Endothelial cell of umbilical vein (primary cell): ENCODE measurements at regions not wholly inside any gene's neighbourhood (a gene's known extent, or its start where the extent isn't known, plus 50 kb on each side); places are given as distances from the start of the nearest gene placed in this dataset.

ENCODE experiments used
- BruUV-seq: library from RNA; stranded (reverse); fragments of 400-500 nt; replicated peaks from 2 replicates; lab custom pipeline; 2021; lab: Mats Ljungman, UMichigan
- CTCF ChIA-PET: fragments of 300-600, 350-600 bp; sonication (Branson Sonifier 250); formaldehyde crosslinking; loops from one replicate; lab custom pipeline; 2021; ENCODE audit warnings: antibody characterized with exemption, inconsistent platforms; lab: Charles Lee
- POLR2A ChIA-PET: fragments of 300-600, 350-600 bp; sonication (Branson Sonifier 250); formaldehyde crosslinking; loops from one replicate; lab custom pipeline; 2021; ENCODE audit warnings: antibody characterized with exemption, inconsistent platforms; lab: Charles Lee
- DNase-seq: peaks from one replicate; pipeline ENCODE4 v3.0.0-alpha.2; 2011; ENCODE audit warnings: low read depth, low spot score
- FAIRE-seq: peaks from 2 replicates; lab custom pipeline; 2011; peaks lifted over from hg19 to GRCh38; lab: Jason Lieb, UNC
- H2AFZ ChIP-seq: 2 replicates; pipeline ENCODE4 v1.6.0; 2012; ENCODE audit warnings: low read depth, low read length, control low read depth, inconsistent platforms
- H3K27ac ChIP-seq: 2 replicates; pipeline ENCODE4 v1.5.1; 2011; ENCODE audit warnings: low read depth, mild to moderate bottlenecking, control low read depth, low read length, moderate library complexity; ENCODE audit not compliant: insufficient read depth
- H3K27me3 ChIP-seq, 2 experiments: 2 replicates each; pipeline versions ENCODE4 v1.6.0 to v1.6.1; 2011; ENCODE audit warnings: low read length in 2 of 2, mixed read lengths in 1 of 2; ENCODE audit not compliant: control insufficient read depth in 2 of 2, insufficient read depth in 2 of 2
- H3K36me3 ChIP-seq, 2 experiments: 2 replicates in 1 of 2; 3 replicates in 1 of 2; pipeline ENCODE4 v1.5.1; 2011; ENCODE audit warnings: low read length in 2 of 2, mild to moderate bottlenecking in 1 of 2, moderate library complexity in 1 of 2; ENCODE audit not compliant: control insufficient read depth in 2 of 2, insufficient read depth in 2 of 2; ENCODE audit errors: extremely low read depth in 1 of 2
- H3K4me1 ChIP-seq: 3 replicates; pipeline ENCODE4 v1.5.1; 2011; ENCODE audit warnings: mild to moderate bottlenecking, low read length; ENCODE audit not compliant: control insufficient read depth, insufficient read depth; ENCODE audit errors: extremely low read depth
- H3K4me2 ChIP-seq: 2 replicates; pipeline ENCODE4 v1.6.1; 2011; ENCODE audit warnings: low read length, control low read depth, mixed read lengths; ENCODE audit not compliant: insufficient read depth
- H3K4me3 ChIP-seq, 3 experiments: fragments of 200-600 bp in 1 of 3; sonication (generic), shearing (Covaris generic) in 1 of 3; replicated peaks in 1 of 3; 2 replicates each; pipeline ENCODE4 v1.5.1; 2011 to 2016; ENCODE audit warnings: control low read depth in 3 of 3, low read length in 3 of 3, mild to moderate bottlenecking in 2 of 3, inconsistent platforms in 1 of 3, low read depth in 1 of 3, moderate library complexity in 1 of 3; ENCODE audit not compliant: insufficient read depth in 1 of 3
- H3K79me2 ChIP-seq: 2 replicates; pipeline ENCODE4 v1.6.0; 2012; ENCODE audit warnings: low read length, inconsistent platforms; ENCODE audit not compliant: control insufficient read depth, insufficient read depth
- H3K9ac ChIP-seq: replicated peaks from 2 replicates; pipeline ENCODE3; 2011; ENCODE audit warnings: low read length, control low read depth; ENCODE audit not compliant: insufficient read depth; ENCODE audit errors: extremely low read depth
- H3K9me1 ChIP-seq: replicated peaks from 3 replicates; pipeline ENCODE4 v1.6.0; 2011; ENCODE audit warnings: mild to moderate bottlenecking, low read length; ENCODE audit not compliant: control insufficient read depth, insufficient read depth; ENCODE audit errors: extremely low read depth
- H3K9me3 ChIP-seq: replicated peaks from 2 replicates; pipeline ENCODE4 v1.5.1; 2012; ENCODE audit warnings: low read length, inconsistent platforms; ENCODE audit not compliant: control insufficient read depth, insufficient read depth
- H4K20me1 ChIP-seq: replicated peaks from 2 replicates; pipeline ENCODE3; 2011; ENCODE audit warnings: mild to moderate bottlenecking, low read length; ENCODE audit not compliant: control insufficient read depth, insufficient read depth; ENCODE audit errors: extremely low read depth
- EZH2 ChIP-seq: IDR thresholded peaks from 2 replicates; pipeline ENCODE4 v1.6.1; 2012; ENCODE audit warnings: borderline replicate concordance, low read depth, mild to moderate bottlenecking, moderate library complexity, low read length, inconsistent platforms; ENCODE audit not compliant: severe bottlenecking
- FOS ChIP-seq: IDR thresholded peaks from 2 replicates; pipeline ENCODE4 v1.6.1; 2011; ENCODE audit warnings: mild to moderate bottlenecking, low read length, moderate library complexity, borderline replicate concordance; ENCODE audit not compliant: insufficient read depth
- GATA2 ChIP-seq: IDR thresholded peaks from 2 replicates; pipeline ENCODE4 v1.7.0; 2011; ENCODE audit warnings: low read depth, mild to moderate bottlenecking, moderate library complexity, mixed read lengths, low read length; ENCODE audit not compliant: insufficient read length, insufficient read depth
- JUN ChIP-seq: IDR thresholded peaks from 2 replicates; pipeline ENCODE4 v1.6.1; 2011; ENCODE audit warnings: borderline replicate concordance, low read depth; ENCODE audit not compliant: insufficient read length, insufficient read depth
- MYC ChIP-seq: IDR thresholded peaks from one replicate; pipeline ENCODE4 v1.6.1; 2011; ENCODE audit warnings: mild to moderate bottlenecking, low read depth, low read length
- POLR2A ChIP-seq: IDR thresholded peaks from 2 replicates; pipeline ENCODE4 v1.6.1; 2012; ENCODE audit warnings: low read depth, mild to moderate bottlenecking, control low read depth, low read length
- POLR2AphosphoS5 ChIP-seq: IDR thresholded peaks from 2 replicates; pipeline ENCODE4 v1.6.1; 2012; ENCODE audit warnings: low read depth, mild to moderate bottlenecking, control low read depth, low read length, moderate library complexity; ENCODE audit not compliant: insufficient read depth
- dilution Hi-C: fragments of 300-500 bp; cut with MboI; formaldehyde crosslinking; loops from one replicate; pipeline ENCODE4 v1.15.0; 2019; ENCODE audit warnings: low sequenced_read_pairs; ENCODE audit not compliant: extremely low pct_ligation_motif_present
- intact Hi-C: fragments of 100-400 bp; cut with micrococcal nuclease; formaldehyde crosslinking; loops from one replicate; pipeline ENCODE4 v1.10.0; 2022
- TF ChIP-seq, protein P1 (sequence below), 2 donors: IDR thresholded peaks; 1 replicate in 1 of 2; 2 replicates in 1 of 2; pipeline ENCODE4 v1.5.1; 2011; ENCODE audit warnings: low read length in 2 of 2, mild to moderate bottlenecking in 2 of 2, moderate library complexity in 2 of 2, control low read depth in 1 of 2, inconsistent platforms in 1 of 2, low read depth in 1 of 2; ENCODE audit not compliant: insufficient read depth in 1 of 2; ENCODE audit errors: extremely low read depth in 1 of 2
- TF ChIP-seq, protein P2 (sequence below): IDR thresholded peaks from 2 replicates; pipeline ENCODE4 v1.6.1; 2011; ENCODE audit not compliant: insufficient read depth, insufficient read length

DNA sequence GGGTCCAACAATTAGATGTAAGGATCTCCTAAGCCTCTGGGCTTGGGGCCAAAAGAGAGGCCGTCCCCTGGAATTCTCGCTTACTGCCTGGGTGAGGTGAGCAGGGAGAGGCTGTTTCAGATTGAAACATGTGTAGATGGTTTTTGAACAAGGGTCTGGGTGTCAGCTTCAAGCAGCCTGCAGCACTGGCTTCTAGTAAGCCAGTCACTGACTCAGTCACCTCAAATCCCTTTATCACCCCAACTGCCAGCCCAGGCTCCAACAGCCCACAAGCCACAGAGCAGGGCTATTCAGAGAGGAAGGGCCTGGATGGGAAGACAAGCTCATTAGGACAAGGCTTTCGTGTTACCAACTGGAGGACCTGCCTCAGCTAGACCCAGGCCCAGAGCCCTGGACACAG lies 180.2 kb downstream of the CCT6B start:
- Histone ChIP-seq H3K9ac (no peak overlapping the region), H3K4me2 (no peak overlapping the region), H4K20me1 (no peaks in the 10 kb centered on the region), H3K9me1 (no peaks in the 10 kb centered on the region), H3K4me1 (no peaks in the 10 kb centered on the region), H3K79me2 (no peaks in the 10 kb centered on the region), H2AFZ (no peak overlapping the region), H3K9me3 (no peaks in the 10 kb centered on the region), H3K27ac (no peak overlapping the region), H3K36me3 (no peaks in the 10 kb centered on the region), H3K27me3 (no peaks in the 10 kb centered on the region), H3K4me3 (no peak overlapping the region)
- POLR2A ChIA-PET: no interaction called here
- CTCF ChIA-PET: no interaction called here
- DNase-seq: no peak
- intact Hi-C loops: no loop called here
- dilution Hi-C loops: no loop called here
- TF ChIP-seq EZH2 (no peak), GATA2 (no peak), POLR2A (no peak), JUN (no peak), MYC (no peak), FOS (no peak), POLR2AphosphoS5 (no peak)
- TF ChIP-seq, protein P1, sequence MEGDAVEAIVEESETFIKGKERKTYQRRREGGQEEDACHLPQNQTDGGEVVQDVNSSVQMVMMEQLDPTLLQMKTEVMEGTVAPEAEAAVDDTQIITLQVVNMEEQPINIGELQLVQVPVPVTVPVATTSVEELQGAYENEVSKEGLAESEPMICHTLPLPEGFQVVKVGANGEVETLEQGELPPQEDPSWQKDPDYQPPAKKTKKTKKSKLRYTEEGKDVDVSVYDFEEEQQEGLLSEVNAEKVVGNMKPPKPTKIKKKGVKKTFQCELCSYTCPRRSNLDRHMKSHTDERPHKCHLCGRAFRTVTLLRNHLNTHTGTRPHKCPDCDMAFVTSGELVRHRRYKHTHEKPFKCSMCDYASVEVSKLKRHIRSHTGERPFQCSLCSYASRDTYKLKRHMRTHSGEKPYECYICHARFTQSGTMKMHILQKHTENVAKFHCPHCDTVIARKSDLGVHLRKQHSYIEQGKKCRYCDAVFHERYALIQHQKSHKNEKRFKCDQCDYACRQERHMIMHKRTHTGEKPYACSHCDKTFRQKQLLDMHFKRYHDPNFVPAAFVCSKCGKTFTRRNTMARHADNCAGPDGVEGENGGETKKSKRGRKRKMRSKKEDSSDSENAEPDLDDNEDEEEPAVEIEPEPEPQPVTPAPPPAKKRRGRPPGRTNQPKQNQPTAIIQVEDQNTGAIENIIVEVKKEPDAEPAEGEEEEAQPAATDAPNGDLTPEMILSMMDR (IDR thresholded peaks at IDR 0.05; ENCODE audit: extremely low read depth in 1 of 2, insufficient read depth in 1 of 2, low read depth in 1 of 2, low read length in 2 of 2): no peak
- TF ChIP-seq, protein P2, sequence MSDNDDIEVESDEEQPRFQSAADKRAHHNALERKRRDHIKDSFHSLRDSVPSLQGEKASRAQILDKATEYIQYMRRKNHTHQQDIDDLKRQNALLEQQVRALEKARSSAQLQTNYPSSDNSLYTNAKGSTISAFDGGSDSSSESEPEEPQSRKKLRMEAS: no peak
- no TSS peak for BruUV-seq
- no peak for FAIRE-seq
